SHP77 (cell line): ENCODE measurements at regions not wholly inside any gene's neighbourhood (a gene's known extent, or its start where the extent isn't known, plus 50 kb on each side); places are given as distances from the start of the nearest gene placed in this dataset.

Source experiments
- DNase-seq, 2 experiments: peaks; one replicate each; lab custom pipeline; 2025; lab: John Stamatoyannopoulos, UW

GRCh38 chr5:87051502-87052113 lies 216.1 kb upstream of the RASA1 start:
- no peak for DNase-seq

GRCh38 chr5:87053146-87053545 lies 214.5 kb upstream of the RASA1 start:
- no peak for DNase-seq

GRCh38 chr5:87054821-87055220 lies 212.9 kb upstream of the RASA1 start:
- DNase-seq, result no peak

- no peak for DNase-seq
These were observed 206.6 kb upstream of the RASA1 start for GRCh38 chr5:87061046-87061445.

GRCh38 chr5:87069311-87069710 lies 198.4 kb upstream of the RASA1 start:
- no peak for DNase-seq

GRCh38 chr5:87069974-87070608 lies 197.6 kb upstream of the RASA1 start:
- no peak for DNase-seq

- DNase-seq, result no peak
These were observed 193.6 kb upstream of the RASA1 start for GRCh38 chr5:87074072-87074471.

- DNase-seq, result no peak
These were observed 192.6 kb upstream of the RASA1 start for GRCh38 chr5:87074934-87075541.

- DNase-seq, result no peak
These were observed 191.3 kb upstream of the RASA1 start for GRCh38 chr5:87076411-87076810.

GRCh38 chr5:87076931-87077330 lies 190.8 kb upstream of the RASA1 start:
- DNase-seq, result no peak

- no peak for DNase-seq
These were observed 188.5 kb upstream of the RASA1 start for GRCh38 chr5:87079219-87079618.

GRCh38 chr5:87081016-87081415 lies 186.7 kb upstream of the RASA1 start:
- no peak for DNase-seq

GRCh38 chr5:87081511-87082372 lies 185.9 kb upstream of the RASA1 start:
- DNase-seq, result no peak

- no peak for DNase-seq
These were observed 173.3 kb upstream of the RASA1 start for GRCh38 chr5:87094347-87094746.

- DNase-seq, result no peak
These were observed 172.8 kb upstream of the RASA1 start for GRCh38 chr5:87094833-87095232.

- no peak for DNase-seq
These were observed 171.9 kb upstream of the RASA1 start for GRCh38 chr5:87095787-87096186.

- no peak for DNase-seq
These were observed 170.0 kb upstream of the RASA1 start for GRCh38 chr5:87097664-87098063.

- no peak for DNase-seq
These were observed 168.3 kb upstream of the RASA1 start for GRCh38 chr5:87099291-87099839.

- no peak for DNase-seq
These were observed 167.7 kb upstream of the RASA1 start for GRCh38 chr5:87099968-87100367.

GRCh38 chr5:87101321-87101720 lies 166.4 kb upstream of the RASA1 start:
- no peak for DNase-seq

- DNase-seq, result no peak
These were observed 164.8 kb upstream of the RASA1 start for GRCh38 chr5:87102841-87103240.

- no peak for DNase-seq
These were observed 163.9 kb upstream of the RASA1 start for GRCh38 chr5:87103616-87104287.
